ENCODE measurements at regions not wholly inside any gene's neighbourhood (a gene's known extent, or its start where the extent isn't known, plus 50 kb on each side); places are given as distances from the start of the nearest gene placed in this dataset.

DNA sequence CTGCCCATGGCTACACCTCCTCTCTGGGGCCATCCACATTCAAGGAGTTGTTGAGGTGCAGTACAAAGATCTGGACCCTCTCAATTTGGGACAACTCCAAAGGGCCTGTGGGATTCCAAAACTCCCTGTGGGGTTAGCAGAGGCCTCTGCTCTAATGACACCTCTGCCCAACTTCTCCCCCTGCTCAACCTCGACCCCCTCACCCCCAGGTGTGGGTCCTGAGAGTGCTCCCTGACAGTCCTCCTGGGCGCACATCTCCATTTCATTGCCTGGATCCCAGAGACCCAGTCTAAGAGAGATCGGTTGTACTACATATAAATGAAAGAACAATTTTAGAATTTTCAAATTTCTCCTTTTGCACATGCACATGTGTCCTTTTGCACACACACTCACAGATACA is 73.0 kb upstream of the NKD1 start:
- no peak for TF ChIP-seq ZFP3 (CRISPR knock-in tag; IDR thresholded peaks at IDR 0.05)
- no peak for TF ChIP-seq ARNTL (CRISPR knock-in tag; IDR thresholded peaks at IDR 0.05; ENCODE audit: borderline replicate concordance, low read depth)
- TF ChIP-seq GLIS3 (CRISPR knock-in tag; IDR thresholded peaks at IDR 0.05) = no peak
- no peak for TF ChIP-seq ZC3H10 (CRISPR knock-in tag; IDR thresholded peaks at IDR 0.05)
- TF ChIP-seq, protein P1, sequence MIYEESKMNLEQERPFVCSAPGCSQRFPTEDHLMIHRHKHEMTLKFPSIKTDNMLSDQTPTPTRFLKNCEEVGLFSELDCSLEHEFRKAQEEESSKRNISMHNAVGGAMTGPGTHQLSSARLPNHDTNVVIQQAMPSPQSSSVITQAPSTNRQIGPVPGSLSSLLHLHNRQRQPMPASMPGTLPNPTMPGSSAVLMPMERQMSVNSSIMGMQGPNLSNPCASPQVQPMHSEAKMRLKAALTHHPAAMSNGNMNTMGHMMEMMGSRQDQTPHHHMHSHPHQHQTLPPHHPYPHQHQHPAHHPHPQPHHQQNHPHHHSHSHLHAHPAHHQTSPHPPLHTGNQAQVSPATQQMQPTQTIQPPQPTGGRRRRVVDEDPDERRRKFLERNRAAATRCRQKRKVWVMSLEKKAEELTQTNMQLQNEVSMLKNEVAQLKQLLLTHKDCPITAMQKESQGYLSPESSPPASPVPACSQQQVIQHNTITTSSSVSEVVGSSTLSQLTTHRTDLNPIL (CRISPR knock-in tag; IDR thresholded peaks at IDR 0.05; ENCODE audit: low read depth) = no peak
- TF ChIP-seq, protein P2, sequence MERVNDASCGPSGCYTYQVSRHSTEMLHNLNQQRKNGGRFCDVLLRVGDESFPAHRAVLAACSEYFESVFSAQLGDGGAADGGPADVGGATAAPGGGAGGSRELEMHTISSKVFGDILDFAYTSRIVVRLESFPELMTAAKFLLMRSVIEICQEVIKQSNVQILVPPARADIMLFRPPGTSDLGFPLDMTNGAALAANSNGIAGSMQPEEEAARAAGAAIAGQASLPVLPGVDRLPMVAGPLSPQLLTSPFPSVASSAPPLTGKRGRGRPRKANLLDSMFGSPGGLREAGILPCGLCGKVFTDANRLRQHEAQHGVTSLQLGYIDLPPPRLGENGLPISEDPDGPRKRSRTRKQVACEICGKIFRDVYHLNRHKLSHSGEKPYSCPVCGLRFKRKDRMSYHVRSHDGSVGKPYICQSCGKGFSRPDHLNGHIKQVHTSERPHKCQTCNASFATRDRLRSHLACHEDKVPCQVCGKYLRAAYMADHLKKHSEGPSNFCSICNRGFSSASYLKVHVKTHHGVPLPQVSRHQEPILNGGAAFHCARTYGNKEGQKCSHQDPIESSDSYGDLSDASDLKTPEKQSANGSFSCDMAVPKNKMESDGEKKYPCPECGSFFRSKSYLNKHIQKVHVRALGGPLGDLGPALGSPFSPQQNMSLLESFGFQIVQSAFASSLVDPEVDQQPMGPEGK (CRISPR knock-in tag; IDR thresholded peaks at IDR 0.05; ENCODE audit: borderline replicate concordance) = no peak
- TF ChIP-seq ESRRG (CRISPR knock-in tag; IDR thresholded peaks at IDR 0.05) = no peak
- no peak for TF ChIP-seq RARB (CRISPR knock-in tag; IDR thresholded peaks at IDR 0.05)
- no peak for TF ChIP-seq ZNF8 (CRISPR knock-in tag; IDR thresholded peaks at IDR 0.05)
